ENCODE measurements at regions not wholly inside any gene's neighbourhood (a gene's known extent, or its start where the extent isn't known, plus 50 kb on each side); places are given as distances from the start of the nearest gene placed in this dataset.

- Histone ChIP-seq H3K4me3 (ENCODE audit: low read depth, low read length) (no peak overlapping the region), H3K36me3 (no peaks in the 10 kb centered on the region), H3K27me3 (ENCODE audit: insufficient read depth, low read depth, severe bottlenecking) (no peaks in the 10 kb centered on the region), H3K27ac (no peak overlapping the region), H3K9me3 (ENCODE audit: severe bottlenecking) (no peaks in the 10 kb centered on the region)
- no peak for TF ChIP-seq CTCF (IDR thresholded peaks at IDR 0.05; ENCODE audit: low read depth, low read length)
- no peak for DNase-seq
Measured at GRCh38 chr3:102063572-102063971, 214.3 kb downstream of the NFKBIZ start.

GRCh38 chr3:102066470-102066869 lies 217.2 kb downstream of the NFKBIZ start:
- Histone ChIP-seq H3K27ac (no peak overlapping the region), H3K27me3 (ENCODE audit: insufficient read depth, low read depth, severe bottlenecking) (no peaks in the 10 kb centered on the region), H3K4me3 (ENCODE audit: low read depth, low read length) (no peak overlapping the region), H3K9me3 (ENCODE audit: severe bottlenecking) (no peaks in the 10 kb centered on the region), H3K36me3 (no peaks in the 10 kb centered on the region)
- TF ChIP-seq CTCF (IDR thresholded peaks at IDR 0.05; ENCODE audit: low read depth, low read length) = no peak
- no peak for DNase-seq

GRCh38 chr3:102068327-102068726 lies 219.0 kb downstream of the NFKBIZ start:
- TF ChIP-seq CTCF (IDR thresholded peaks at IDR 0.05; ENCODE audit: low read depth, low read length) = no peak
- Histone ChIP-seq H3K36me3 (no peaks in the 10 kb centered on the region), H3K27me3 (ENCODE audit: insufficient read depth, low read depth, severe bottlenecking) (no peaks in the 10 kb centered on the region), H3K27ac (no peak overlapping the region), H3K4me3 (ENCODE audit: low read depth, low read length) (no peak overlapping the region), H3K9me3 (ENCODE audit: severe bottlenecking) (no peaks in the 10 kb centered on the region)
- no peak for DNase-seq

- no peaks in the 10 kb centered on the region for H3K36me3 ChIP-seq
- H3K27me3 ChIP-seq (ENCODE audit: insufficient read depth, low read depth, severe bottlenecking) = no peaks in the 10 kb centered on the region
- no peak overlapping the region for H3K4me3 ChIP-seq (ENCODE audit: low read depth, low read length)
- no peak overlapping the region for H3K27ac ChIP-seq
- TF ChIP-seq CTCF (IDR thresholded peaks at IDR 0.05; ENCODE audit: low read depth, low read length) = no peak
- no peak for DNase-seq
- H3K9me3 ChIP-seq (ENCODE audit: severe bottlenecking) = no peaks in the 10 kb centered on the region
Measured at GRCh38 chr3:102068736-102069135, 219.4 kb downstream of the NFKBIZ start.

- TF ChIP-seq CTCF (IDR thresholded peaks at IDR 0.05; ENCODE audit: low read depth, low read length) = no peak
- no peaks in the 10 kb centered on the region for H3K36me3 ChIP-seq
- H3K4me3 ChIP-seq (ENCODE audit: low read depth, low read length) = no peak overlapping the region
- H3K27me3 ChIP-seq (ENCODE audit: insufficient read depth, low read depth, severe bottlenecking) = no peaks in the 10 kb centered on the region
- no peak for DNase-seq
- H3K27ac ChIP-seq = no peak overlapping the region
- H3K9me3 ChIP-seq (ENCODE audit: severe bottlenecking) = no peaks in the 10 kb centered on the region
Measured at GRCh38 chr3:102069211-102069662, 219.9 kb downstream of the NFKBIZ start.

GRCh38 chr3:102074946-102075345 lies 225.6 kb downstream of the NFKBIZ start:
- Histone ChIP-seq H3K27ac (no peak overlapping the region), H3K27me3 (ENCODE audit: insufficient read depth, low read depth, severe bottlenecking) (no peaks in the 10 kb centered on the region), H3K4me3 (ENCODE audit: low read depth, low read length) (no peak overlapping the region), H3K36me3 (no peaks in the 10 kb centered on the region), H3K9me3 (ENCODE audit: severe bottlenecking) (no peaks in the 10 kb centered on the region)
- no peak for DNase-seq
- TF ChIP-seq CTCF (IDR thresholded peaks at IDR 0.05; ENCODE audit: low read depth, low read length) = no peak
